Head of caudate nucleus (tissue), 42 donors: ENCODE measurements at regions not wholly inside any gene's neighbourhood (a gene's known extent, or its start where the extent isn't known, plus 50 kb on each side); places are given as distances from the start of the nearest gene placed in this dataset.
"Not testable (repeated sequence)": the region's sequence is repeated elsewhere in the genome, so short reads cannot be mapped to it uniquely, and the experiment has no call there.

Source experiments
- DNase-seq, 42 donors: peaks; one replicate each; pipeline versions ENCODE4 v3.0.0 to v3.0.0-alpha.2; 2020 to 2021; ENCODE audit warnings: mixed read lengths in 7 of 42
- intact Hi-C: fragments of 100-400 bp; cut with DNase I; formaldehyde crosslinking; loops from one replicate; pipeline ENCODE4 v1.15.0; 2022

DNA sequence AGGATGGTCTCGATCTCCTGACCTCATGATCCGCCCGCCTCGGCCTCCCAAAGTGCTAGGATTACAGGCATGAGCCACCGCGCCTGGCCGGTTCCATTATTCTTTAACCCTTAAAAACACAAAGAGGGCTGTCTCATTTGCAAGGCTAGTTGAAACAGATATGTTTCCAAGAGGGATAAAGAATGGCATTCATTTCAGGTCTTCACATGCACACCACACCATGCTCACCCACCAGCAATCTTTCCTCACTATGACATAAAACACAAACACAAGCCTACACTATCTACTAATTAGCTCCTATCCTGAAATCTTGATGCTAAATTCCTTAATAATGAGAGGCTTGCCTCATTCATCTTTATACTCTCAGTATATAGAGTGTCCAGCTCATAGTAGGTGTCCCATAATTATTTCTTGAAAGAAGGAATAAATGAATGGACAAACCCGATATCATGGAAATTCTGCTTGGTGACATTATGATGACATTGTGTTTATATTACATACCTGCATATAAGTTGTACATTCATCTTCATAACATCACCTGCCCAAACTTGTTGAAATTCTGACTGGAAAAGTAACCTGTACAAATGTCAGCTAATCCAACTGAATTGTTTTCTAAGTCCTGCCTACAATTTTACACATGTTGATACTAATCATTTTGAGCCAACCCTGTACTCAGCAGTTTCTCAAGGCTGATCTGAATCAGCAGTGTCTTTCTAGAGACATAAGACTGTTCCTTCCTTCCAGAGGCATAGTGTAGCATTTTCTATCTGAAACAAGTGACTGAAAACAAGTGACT is 408.5 kb downstream of the KLHL13 start:
- intact Hi-C loops, result no loop called here
- no peak for DNase-seq

DNA sequence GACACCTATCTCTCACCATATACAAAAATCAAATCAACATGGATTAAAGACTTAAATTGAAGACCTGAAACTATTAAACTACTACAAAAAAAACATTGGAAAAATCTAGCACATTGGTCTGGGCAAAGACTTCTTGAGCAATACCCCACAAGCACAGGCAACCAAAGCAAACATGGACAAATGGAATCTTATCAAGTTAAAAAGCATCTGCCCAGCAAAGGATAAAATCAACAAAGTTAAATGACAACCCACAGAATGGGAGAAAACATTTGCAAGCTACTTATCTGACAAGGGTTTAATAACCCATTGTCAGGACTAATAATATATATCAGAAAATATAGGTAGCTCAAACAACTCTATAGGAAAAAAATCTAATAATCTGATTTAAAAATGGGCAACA is 415.6 kb downstream of the KLHL13 start:
- DNase-seq, result no peak
- intact Hi-C loops, result no loop called here

DNA sequence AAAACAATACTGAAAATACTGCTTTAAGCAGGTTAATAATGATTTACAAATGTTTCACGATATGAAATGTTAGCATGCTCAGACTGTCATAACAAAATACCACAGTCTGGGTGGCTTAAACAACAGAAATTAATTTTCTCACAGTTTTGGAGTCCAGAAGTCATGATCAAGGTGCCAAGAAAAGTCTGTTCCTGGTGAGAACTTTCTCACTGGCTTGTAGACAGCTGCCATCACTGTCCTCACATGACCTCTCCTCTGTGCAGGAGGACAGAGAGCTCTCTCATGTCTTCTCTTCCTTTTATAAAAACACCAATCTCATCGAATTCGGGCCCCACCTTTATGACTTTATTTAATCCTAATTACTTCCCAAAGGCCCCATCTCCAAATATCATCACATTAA is 426.7 kb downstream of the KLHL13 start:
- intact Hi-C loops, result no loop called here

DNA sequence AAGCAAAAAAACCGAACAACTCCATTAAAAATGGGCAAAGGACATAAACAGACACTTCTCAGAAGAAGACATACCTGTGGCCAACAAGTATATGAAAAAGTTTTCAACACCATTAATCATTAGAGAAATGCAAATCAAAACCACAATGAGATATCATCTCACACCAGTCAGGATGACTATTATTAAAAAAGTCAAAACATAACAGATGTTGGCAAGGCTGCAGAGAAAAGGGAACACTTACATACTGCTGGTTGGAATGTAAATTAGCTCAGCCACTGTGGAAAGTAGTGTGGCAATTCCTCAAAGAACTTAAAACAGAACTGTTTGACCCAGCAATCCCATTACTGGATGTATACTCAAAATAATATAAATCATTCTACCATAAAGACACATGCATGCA is 436.3 kb downstream of the KLHL13 start:
- intact Hi-C loops, result no loop called here

More for the DNA sequence above, 426.7 kb downstream of the KLHL13 start:
- DNase-seq, result no peak

DNA sequence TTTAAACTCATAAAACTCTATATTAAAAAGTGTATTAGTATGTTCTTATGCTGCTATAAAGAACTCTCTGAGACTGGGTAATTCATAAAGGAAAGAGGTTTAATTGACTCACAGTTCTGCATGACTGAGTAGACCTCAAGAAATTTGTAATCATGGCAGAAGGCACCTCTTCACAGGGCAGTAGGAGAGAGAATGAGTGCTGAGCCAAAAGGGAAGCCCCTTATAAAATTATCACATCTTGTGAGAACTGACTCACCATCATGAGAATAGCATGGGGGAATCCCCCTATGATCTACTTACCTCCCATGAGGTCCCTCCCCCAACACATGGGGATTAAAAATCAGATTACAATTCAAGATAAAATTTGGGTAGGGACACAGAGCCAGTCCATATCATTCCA is 463.2 kb downstream of the KLHL13 start:
- intact Hi-C loops, result no loop called here
- DNase-seq, result no peak

More for the DNA sequence above, 436.3 kb downstream of the KLHL13 start:
- DNase-seq, result no peak

DNA sequence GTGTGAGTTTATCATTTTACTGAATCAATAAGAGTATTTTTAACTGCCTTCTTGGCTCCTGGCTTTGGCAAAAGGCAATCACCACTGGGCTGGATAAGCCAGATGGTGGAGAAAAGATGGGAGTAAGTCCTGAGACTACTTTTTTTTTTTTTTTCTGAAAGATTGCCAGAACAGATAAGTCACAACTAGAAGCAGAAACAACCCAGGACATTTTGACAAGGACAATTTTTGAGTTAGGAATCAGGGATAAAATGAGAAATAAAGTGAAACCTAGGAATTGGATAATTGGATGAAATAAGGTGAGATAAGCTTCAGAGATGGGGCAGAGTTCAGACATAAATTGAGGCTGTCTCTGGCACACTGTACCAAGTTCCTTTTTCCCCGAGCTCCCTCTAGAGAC is 471.0 kb downstream of the KLHL13 start:
- DNase-seq, result no peak
- intact Hi-C loops, result no loop called here

DNA sequence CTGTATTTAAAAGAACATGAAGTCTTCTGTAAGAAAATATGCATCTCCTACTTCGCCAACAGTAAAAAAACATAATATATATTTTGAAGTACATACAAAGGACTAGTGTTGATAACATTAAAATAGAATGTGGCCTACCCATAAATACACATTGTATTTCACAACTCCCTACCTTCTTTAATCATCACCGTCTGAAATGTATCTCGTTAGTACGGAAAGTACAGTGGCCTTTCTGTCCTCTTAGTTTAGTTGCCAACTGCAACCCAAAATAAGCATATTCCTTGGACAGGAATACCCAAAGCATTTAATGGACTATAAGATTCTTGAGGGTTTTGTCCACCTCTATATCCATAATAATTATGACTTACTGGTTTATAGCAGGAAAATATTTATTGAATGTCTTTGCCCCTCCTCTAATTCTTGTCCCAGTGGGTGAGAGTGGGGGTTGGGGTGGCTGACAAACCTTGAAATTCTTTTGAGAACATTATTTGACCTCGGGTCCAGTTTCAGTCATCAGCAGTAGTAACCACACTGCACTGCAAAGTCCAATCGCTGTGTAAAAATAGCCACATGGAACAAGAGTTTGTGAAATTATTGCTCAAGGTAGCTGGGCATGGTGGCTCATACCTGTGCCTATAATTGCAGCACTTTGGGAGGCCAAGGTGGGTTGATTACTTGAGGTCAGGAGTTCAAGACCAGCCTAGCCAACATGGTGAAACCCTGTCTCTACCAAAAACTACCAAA is 474.5 kb downstream of the KLHL13 start:
- no peak for DNase-seq
- intact Hi-C loops, result no loop called here

DNA sequence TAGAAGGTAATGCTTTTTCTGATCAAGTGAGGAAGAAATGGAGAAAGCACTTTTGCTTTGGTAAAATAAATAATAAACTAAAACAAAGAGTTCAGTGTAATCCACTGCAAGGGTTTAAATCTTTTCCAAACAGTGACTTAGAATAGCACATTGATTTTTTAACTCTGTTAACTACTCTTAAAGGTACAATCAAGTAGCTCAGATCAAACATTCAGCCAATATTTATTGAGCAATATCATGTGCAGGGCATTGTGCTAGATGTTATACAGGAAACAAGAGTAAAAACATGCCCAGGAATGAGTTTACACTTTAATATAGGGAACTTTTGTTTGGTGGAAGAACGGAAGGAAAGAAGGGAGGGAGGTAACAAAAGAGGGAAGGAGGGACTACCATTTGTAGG is 479.8 kb downstream of the KLHL13 start:
- DNase-seq, result no peak
- intact Hi-C loops, result no loop called here

DNA sequence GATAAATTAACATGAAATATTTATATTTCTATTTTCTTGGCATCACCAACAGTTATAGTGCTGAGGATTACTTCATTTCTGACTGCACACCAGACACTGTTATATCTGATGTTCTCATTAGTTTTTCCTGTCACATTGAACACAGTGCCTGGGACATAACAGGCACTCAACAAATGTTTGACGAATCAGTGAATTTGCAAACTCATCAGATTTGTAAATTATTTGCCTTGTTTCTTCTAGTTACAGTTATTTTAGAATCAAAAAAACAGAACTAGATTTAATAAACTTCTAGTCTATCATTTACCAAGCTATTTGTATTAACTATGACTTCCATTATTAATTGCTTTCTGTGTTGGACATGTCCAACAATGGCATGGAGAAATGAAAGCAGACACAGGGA is 483.3 kb downstream of the KLHL13 start:
- no peak for DNase-seq
- intact Hi-C loops, result no loop called here

DNA sequence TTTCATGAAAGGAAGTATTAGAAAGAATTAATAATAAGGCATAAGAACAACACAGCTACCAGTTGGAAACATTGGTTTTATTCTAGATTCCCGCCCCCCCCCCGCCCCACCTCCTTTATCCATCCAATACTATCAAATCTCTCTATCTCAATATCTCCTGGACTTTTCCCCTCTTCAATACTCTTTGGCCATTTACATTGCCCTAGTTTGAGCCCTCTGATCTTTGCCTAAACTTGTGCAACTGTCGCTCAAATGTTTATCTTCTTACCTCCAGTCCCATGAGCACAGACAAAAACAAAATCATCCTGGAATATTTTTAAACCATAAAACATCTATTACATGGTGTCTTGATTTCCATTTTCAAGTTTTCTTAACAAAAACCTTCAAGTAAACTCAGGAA is 488.2 kb downstream of the KLHL13 start:
- intact Hi-C loops, result no loop called here
- DNase-seq, result no peak

DNA sequence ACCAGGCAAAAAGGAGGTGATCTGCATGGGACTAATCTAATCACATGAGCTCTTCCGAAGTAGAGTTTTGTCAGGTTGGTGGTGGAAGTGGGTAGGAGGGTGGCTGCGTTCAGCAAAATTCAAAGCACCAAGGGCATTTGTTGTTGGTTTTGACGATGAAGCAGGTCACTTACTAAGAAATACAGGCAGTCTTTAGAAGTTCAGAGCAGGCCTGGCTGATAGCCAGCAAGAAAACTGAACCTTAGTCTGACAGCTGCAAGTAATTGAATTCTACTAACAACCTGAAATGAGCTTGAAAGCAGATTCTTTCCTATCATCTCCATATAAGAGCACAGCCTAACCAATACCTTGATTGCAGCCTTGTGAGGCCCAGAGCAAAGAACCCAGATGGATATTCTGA is 505.8 kb downstream of the KLHL13 start:
- DNase-seq, result no peak
- intact Hi-C loops, result no loop called here

DNA sequence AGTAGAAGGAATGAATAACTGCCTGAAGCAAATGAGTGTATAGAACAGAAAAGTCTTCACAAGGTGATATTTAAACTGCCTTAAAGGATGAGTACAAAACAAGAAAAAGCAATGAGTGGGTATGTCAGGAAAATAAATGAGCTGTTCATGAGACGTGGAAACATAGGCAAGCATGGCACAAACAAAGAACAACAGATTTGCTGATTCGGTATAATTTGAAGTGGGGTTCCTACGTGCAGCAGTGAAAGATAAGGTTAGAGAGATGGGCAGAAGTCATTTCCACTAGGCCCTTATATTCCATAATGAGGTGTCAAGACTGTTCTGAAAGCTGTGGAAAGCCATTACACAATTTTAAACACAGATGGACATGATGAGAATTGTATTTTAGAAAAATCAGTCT is 506.6 kb downstream of the KLHL13 start:
- intact Hi-C loops, result no loop called here
- no peak for DNase-seq

DNA sequence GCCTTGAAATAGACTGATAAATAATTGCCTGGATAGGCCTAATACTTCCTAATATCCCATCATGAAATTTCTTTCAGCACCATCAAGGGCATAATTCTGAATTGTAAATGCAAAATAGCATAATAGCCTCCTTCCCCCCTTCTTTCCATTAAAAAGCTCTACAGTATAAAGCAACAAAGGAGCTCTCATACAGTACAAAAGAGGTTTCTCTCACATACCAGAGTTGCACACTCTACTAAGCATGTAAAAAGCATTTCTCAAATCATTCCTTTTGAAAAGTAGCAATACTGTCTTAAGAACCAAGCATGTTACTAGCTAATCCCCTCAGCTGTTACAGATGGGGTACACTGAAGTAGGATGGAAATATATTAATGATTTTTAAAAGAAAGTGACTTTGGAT is 509.0 kb downstream of the KLHL13 start:
- intact Hi-C loops, result no loop called here

DNA sequence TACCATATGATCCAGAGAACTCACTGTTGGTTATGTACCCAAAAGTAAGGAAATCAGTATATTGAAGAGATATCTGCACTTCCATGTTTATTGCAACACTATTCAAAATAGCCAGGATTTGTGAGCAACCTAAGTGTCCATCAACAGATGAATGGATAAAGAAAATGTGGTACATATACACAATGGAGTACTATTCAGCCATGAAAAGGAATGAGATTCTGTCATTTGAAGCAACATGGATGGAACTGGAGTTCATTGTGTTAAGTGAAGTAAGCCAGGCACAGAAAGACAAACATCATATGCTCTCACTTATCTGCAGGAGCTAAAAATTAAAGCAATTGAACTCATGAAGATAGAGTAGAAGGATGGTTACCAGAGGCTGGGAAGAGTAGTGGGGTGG is 510.5 kb downstream of the KLHL13 start:
- DNase-seq, intact Hi-C loops: not testable (repeated sequence)

More for the DNA sequence above, 509.0 kb downstream of the KLHL13 start:
- DNase-seq, result no peak

DNA sequence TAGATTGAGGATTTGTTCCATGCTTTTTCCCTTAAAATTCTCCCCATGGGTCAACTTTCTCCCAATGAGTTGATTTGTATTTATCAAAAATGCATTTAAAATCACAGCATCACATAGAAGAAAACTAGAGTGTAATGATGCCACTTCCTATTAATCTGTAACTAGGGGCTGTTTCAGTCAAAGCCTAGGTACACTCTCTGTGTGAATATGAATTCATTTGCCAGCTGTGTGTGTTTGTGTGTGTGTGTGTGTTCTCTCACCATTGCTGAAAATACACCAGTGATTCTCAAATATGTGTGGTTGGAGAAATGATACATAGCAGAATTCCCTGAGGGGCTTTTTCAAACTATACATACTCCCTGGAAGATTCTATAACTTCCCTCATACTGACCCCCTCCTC is 546.5 kb downstream of the KLHL13 start:
- intact Hi-C loops, result no loop called here

DNA sequence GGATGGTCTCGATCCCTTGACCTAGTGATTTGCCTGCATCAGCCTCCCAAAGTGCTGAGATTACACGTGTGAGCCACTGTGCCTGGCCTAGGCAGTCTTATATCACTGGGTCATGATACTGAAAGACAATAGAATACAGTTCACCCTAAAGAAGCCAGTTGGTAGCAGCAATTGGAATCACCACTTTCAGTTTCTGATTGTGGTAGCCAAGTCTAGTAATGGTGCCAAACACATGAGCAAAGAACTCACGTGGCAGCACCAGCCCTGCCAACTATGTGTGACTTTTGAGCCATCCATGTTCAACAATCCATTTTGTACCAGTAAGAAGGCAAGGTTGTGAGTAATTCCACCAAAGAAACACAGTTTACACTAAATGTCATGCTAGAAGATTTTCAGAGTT is 548.4 kb downstream of the KLHL13 start:
- no peak for DNase-seq
- intact Hi-C loops, result no loop called here

More for the DNA sequence above, 546.5 kb downstream of the KLHL13 start:
- DNase-seq, result no peak

DNA sequence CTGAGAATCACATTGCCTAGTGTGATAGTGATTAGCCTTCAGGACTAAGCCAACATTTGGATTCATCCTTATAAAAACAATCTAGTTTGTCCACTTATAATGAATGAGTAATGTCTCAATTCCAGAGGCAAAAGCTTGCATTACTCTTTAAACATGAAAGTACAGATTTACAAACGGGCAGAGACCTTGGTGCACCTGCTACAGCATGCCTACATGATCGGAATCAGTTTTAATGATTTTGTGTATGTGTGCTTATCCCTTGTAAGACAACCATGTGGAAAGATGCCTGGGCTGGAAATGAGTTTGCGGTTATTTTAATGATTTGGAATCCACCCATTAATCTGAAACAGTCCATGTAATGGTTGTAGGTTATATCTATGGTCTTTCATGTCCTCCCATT is 572.7 kb downstream of the KLHL13 start:
- intact Hi-C loops, result no loop called here
- no peak for DNase-seq

DNA sequence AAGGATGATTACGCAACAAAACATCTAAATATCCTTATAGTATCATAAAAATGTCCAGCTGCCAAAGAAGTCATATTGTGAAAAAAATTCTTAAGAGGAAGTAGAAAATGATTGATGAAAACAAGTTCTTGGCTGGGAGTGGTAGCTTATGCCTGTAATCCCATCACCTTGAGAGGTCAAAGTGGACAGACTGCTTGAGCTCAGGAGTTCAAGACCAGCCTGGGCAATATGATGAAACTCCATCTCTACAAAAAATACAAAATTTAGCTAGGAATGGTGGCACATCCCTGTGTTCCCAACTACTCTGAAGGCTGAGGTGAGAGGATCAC is 577.6 kb downstream of the KLHL13 start:
- intact Hi-C loops, result no loop called here
- DNase-seq, result no peak

DNA sequence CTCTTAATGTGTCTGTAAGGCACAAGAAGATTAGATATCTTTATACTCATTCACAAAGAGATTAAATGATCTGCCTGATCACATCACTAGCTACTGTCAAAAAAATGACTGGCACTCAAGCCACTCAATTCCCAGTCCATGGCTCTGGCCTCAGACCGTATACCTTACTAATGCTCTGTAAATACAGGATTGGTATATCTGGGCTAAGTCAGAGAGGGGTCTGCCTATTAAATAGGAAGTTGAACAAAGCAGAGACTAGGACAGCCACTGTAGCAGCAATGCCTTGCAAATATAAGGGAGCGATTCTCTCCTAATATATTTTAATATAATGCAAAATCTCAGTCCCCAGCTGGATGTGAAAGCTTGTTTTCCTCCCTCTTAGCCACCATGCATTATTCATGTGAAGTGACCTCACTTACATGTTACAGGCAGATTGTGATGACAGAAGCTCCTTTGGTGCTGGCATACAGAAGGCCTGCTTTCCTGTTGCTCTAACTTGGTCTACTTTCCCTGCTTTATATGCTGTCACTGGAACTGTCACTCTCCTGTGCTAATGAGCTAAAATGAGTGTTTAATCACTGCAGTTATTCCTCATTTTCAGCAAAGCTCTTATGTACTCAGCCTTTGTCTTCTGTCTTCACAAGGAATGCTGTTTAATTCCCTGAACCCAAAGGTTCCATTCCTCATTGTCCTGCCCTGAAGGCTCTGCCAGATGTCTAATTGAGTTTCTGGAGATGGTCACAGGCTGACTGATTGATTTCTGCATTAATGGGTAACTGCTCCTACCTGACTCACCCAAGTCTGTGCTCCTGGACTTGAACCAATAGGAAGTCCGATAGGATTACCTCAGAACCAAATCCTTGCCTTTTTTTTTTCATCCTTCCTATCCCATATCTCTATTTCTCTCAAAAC is 578.2 kb downstream of the KLHL13 start:
- intact Hi-C loops, result no loop called here
- peak in 15 of 42 donors; percentile 1 to 43 (median 12) for DNase-seq

DNA sequence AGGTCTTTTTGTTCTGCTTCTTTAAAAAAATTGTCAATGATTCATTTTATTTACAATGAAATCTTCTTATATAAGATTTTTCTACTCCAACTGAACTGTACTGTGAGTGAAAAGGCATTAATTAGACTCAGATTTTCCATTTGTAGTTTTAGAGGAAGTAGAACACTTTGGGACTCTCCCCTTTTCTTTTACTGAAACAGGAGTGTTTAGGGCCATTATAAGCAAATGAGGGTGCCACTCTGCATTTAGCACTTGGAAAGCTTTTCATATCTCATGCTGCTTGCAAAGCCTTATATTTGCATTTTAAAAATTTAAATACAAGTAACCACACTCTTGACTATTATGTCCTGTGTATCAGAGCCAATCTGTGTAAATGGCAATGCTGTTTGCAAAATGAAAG is 584.3 kb downstream of the KLHL13 start:
- no peak for DNase-seq
- intact Hi-C loops, result no loop called here
